GM04504 (cell line): ENCODE measurements at regions not wholly inside any gene's neighbourhood (a gene's known extent, or its start where the extent isn't known, plus 50 kb on each side); places are given as distances from the start of the nearest gene placed in this dataset.
"Not testable (repeated sequence)": the region's sequence is repeated elsewhere in the genome, so short reads cannot be mapped to it uniquely, and the experiment has no call there.

Experiments used
- DNase-seq: peaks from one replicate; pipeline ENCODE4 v3.0.0-alpha.2; 2012; ENCODE audit warnings: low read depth

GRCh38 chr4:84224522-84224921 is 274.6 kb downstream of the NKX6-1 start:
- no peak for DNase-seq

- no peak for DNase-seq
These were observed 277.4 kb downstream of the NKX6-1 start for GRCh38 chr4:84221704-84222103.

- DNase-seq, result no peak
These were observed 278.1 kb downstream of the NKX6-1 start for GRCh38 chr4:84220990-84221389.

- no peak for DNase-seq
These were observed 279.4 kb downstream of the NKX6-1 start for GRCh38 chr4:84219656-84220055.

GRCh38 chr4:84218031-84218430 is 281.1 kb downstream of the NKX6-1 start:
- DNase-seq, result no peak

GRCh38 chr4:84215217-84215616 is 283.9 kb downstream of the NKX6-1 start:
- DNase-seq, result no peak

GRCh38 chr4:84206226-84206625 is 292.9 kb downstream of the NKX6-1 start:
- DNase-seq, result not testable (repeated sequence)

GRCh38 chr4:84189144-84189543 is 309.9 kb downstream of the NKX6-1 start:
- no peak for DNase-seq

- no peak for DNase-seq
These were observed 319.7 kb downstream of the NKX6-1 start for GRCh38 chr4:84179409-84179808.

- no peak for DNase-seq
These were observed 321.1 kb downstream of the NKX6-1 start for GRCh38 chr4:84177831-84178542.

- no peak for DNase-seq
These were observed 323.1 kb downstream of the NKX6-1 start for GRCh38 chr4:84176016-84176415.

GRCh38 chr4:84171871-84172270 is 327.2 kb downstream of the NKX6-1 start:
- DNase-seq, result no peak

- DNase-seq, result no peak
These were observed 331.5 kb downstream of the NKX6-1 start for GRCh38 chr4:84167564-84167963.

GRCh38 chr4:84167093-84167492 is 332.0 kb downstream of the NKX6-1 start:
- no peak for DNase-seq

- no peak for DNase-seq
These were observed 332.6 kb downstream of the NKX6-1 start for GRCh38 chr4:84166486-84166885.

GRCh38 chr4:84164201-84164600 is 334.9 kb downstream of the NKX6-1 start:
- no peak for DNase-seq

GRCh38 chr4:84159762-84160161 is 339.3 kb downstream of the NKX6-1 start:
- DNase-seq, result no peak

GRCh38 chr4:84158670-84159069 is 340.4 kb downstream of the NKX6-1 start:
- DNase-seq, result no peak

- no peak for DNase-seq
These were observed 347.5 kb downstream of the NKX6-1 start for GRCh38 chr4:84151574-84151973.

GRCh38 chr4:84150177-84150576 is 348.9 kb downstream of the NKX6-1 start:
- no peak for DNase-seq

GRCh38 chr4:84147831-84148230 is 351.3 kb downstream of the NKX6-1 start:
- no peak for DNase-seq

- DNase-seq, result no peak
These were observed 352.7 kb downstream of the NKX6-1 start for GRCh38 chr4:84146300-84146959.

- DNase-seq, result no peak
These were observed 353.9 kb downstream of the NKX6-1 start for GRCh38 chr4:84145176-84145575.

- not testable (repeated sequence) for DNase-seq
These were observed 372.2 kb downstream of the NKX6-1 start for GRCh38 chr4:84126911-84127310.
